HCT116 (cell line): ENCODE measurements at regions not wholly inside any gene's neighbourhood (a gene's known extent, or its start where the extent isn't known, plus 50 kb on each side); places are given as distances from the start of the nearest gene placed in this dataset.

Experiments
- ATAC-seq: fragments of 200-7000 bp; cut with Tn5 transposase; 2 replicates; pipeline ENCODE4 v1.9.1; 2020; ENCODE audit warnings: mild to moderate bottlenecking, moderate library complexity
- BruUV-seq: library from RNA; stranded (reverse); fragments of 400-500 nt; replicated peaks from 2 replicates; lab custom pipeline; 2021; lab: Mats Ljungman, UMichigan
- CTCF ChIA-PET: fragments of 300-600 bp; sonication (Branson Sonifier 250); formaldehyde crosslinking; loops from one replicate; lab custom pipeline; 2021; ENCODE audit warnings: antibody characterized with exemption; lab: Charles Lee
- POLR2A ChIA-PET: fragments of 300-600, 350-600 bp; sonication (Branson Sonifier 250); formaldehyde crosslinking; loops from one replicate; lab custom pipeline; 2021; ENCODE audit warnings: antibody characterized with exemption; lab: Charles Lee
- RAD21 ChIA-PET, 2 experiments: fragments of 300-600 bp; sonication (Branson Sonifier 250); formaldehyde crosslinking; loops; one replicate each; lab custom pipeline; 2023; ENCODE audit warnings: low total read pairs in 2 of 2; ENCODE audit not compliant: uncharacterized antibody in 2 of 2, unreplicated experiment in 2 of 2, low non-redundant PET in 1 of 2; lab: Charles Lee
- DNase-seq: peaks from one replicate; pipeline ENCODE4 v3.0.0-alpha.2; 2010; ENCODE audit warnings: low read depth, low spot score
- H2AFZ ChIP-seq: fragments of 200-600 bp; shearing (Covaris generic), sonication (generic); 2 replicates; pipeline ENCODE4 v1.6.1; 2017; ENCODE audit warnings: low read depth, mixed run types, mixed read lengths, antibody characterized with exemption, low read length; ENCODE audit not compliant: poor library complexity, severe bottlenecking
- H3K27ac ChIP-seq: 2 replicates; pipeline ENCODE4 v1.5.1; 2012; ENCODE audit warnings: low read depth, low read length
- H3K27me3 ChIP-seq: fragments of 200-600 bp; sonication (generic); 2 replicates; pipeline ENCODE4 v1.6.1; 2016; ENCODE audit warnings: mixed run types, low read length, mixed read lengths; ENCODE audit not compliant: insufficient read depth
- H3K36me3 ChIP-seq, 2 experiments: fragments of 200-500 bp in 1 of 2; fragments of 200-600 bp in 1 of 2; sonication (Bioruptor generic) in 1 of 2; sonication (generic) in 1 of 2; 2 replicates each; pipeline versions ENCODE4 v1.5.1 to v1.6.1; 2014 to 2016; ENCODE audit warnings: low read length in 2 of 2, inconsistent platforms in 1 of 2, mixed read lengths in 1 of 2, mixed run types in 1 of 2; ENCODE audit not compliant: insufficient read depth in 2 of 2, control insufficient read depth in 1 of 2
- H3K4me1 ChIP-seq, 2 experiments: fragments of 200-600 bp in 1 of 2; sonication (generic) in 1 of 2; 2 replicates each; pipeline versions ENCODE4 v1.5.1 to v1.6.1; 2012 to 2017; ENCODE audit warnings: low read length in 2 of 2, inconsistent platforms in 1 of 2, mild to moderate bottlenecking in 1 of 2, mixed read lengths in 1 of 2, mixed run types in 1 of 2, moderate library complexity in 1 of 2; ENCODE audit not compliant: insufficient read depth in 2 of 2, control insufficient read depth in 1 of 2
- H3K4me2 ChIP-seq: fragments of 200-600 bp; sonication (generic); 2 replicates; pipeline ENCODE4 v1.6.1; 2017; ENCODE audit warnings: mixed run types, low read length, mixed read lengths
- H3K4me3 ChIP-seq, 2 experiments: fragments of 200-600 bp in 1 of 2; sonication (generic) in 1 of 2; replicated peaks in 1 of 2; 2 replicates each; pipeline ENCODE4 v1.5.1; 2011 to 2016; ENCODE audit warnings: low read length in 2 of 2, control low read depth in 1 of 2, low read depth in 1 of 2, mild to moderate bottlenecking in 1 of 2, mixed read lengths in 1 of 2, mixed run types in 1 of 2
- H3K79me2 ChIP-seq: fragments of 200-600 bp; sonication (generic); 2 replicates; pipeline ENCODE4 v1.6.1; 2017; ENCODE audit warnings: mild to moderate bottlenecking, mixed run types, low read length, moderate library complexity, mixed read lengths; ENCODE audit not compliant: insufficient read depth
- H3K9ac ChIP-seq: fragments of 200-600 bp; sonication (generic); 2 replicates; pipeline ENCODE4 v1.6.1; 2016; ENCODE audit warnings: low read length, mixed read lengths
- H3K9me2 ChIP-seq: fragments of 200-600 bp; sonication (generic), shearing (Covaris generic); 2 replicates; pipeline ENCODE4 v1.6.1; 2017; ENCODE audit warnings: mixed run types, mild to moderate bottlenecking, moderate library complexity; ENCODE audit not compliant: insufficient read depth
- H3K9me3 ChIP-seq, 2 experiments: fragments of 200-500 bp in 1 of 2; fragments of 200-600 bp in 1 of 2; sonication (Bioruptor generic) in 1 of 2; sonication (generic) in 1 of 2; 2 replicates each; pipeline ENCODE4 v1.6.1; 2014 to 2017; ENCODE audit warnings: low read length in 2 of 2, mixed read lengths in 2 of 2, inconsistent platforms in 1 of 2, low read depth in 1 of 2, mild to moderate bottlenecking in 1 of 2, mixed run types in 1 of 2, moderate library complexity in 1 of 2; ENCODE audit not compliant: control insufficient read depth in 1 of 2, insufficient read depth in 1 of 2
- H4K20me1 ChIP-seq: fragments of 200-600 bp; sonication (generic), shearing (Covaris generic); 2 replicates; pipeline ENCODE4 v1.6.1; 2017; ENCODE audit warnings: mixed run types, mild to moderate bottlenecking, moderate library complexity; ENCODE audit not compliant: insufficient read depth
- POLR2A ChIP-seq: IDR thresholded peaks from 2 replicates; pipeline ENCODE4 v1.7.0; 2011; ENCODE audit warnings: borderline replicate concordance; ENCODE audit not compliant: insufficient read depth, insufficient read length; ENCODE audit errors: extremely low read depth
- POLR2AphosphoS5 ChIP-seq: IDR thresholded peaks from 2 replicates; pipeline ENCODE4 v1.6.1; 2011; ENCODE audit warnings: mild to moderate bottlenecking, low read depth, low read length, moderate library complexity
- SIN3A ChIP-seq: IDR thresholded peaks from 2 replicates; pipeline ENCODE4 v1.6.1; 2012; ENCODE audit warnings: low read depth
- SP1 ChIP-seq: IDR thresholded peaks from 2 replicates; pipeline ENCODE4 v1.6.1; 2012; ENCODE audit warnings: low read depth
- YY1 ChIP-seq: IDR thresholded peaks from 2 replicates; pipeline ENCODE4 v1.6.1; 2011; ENCODE audit warnings: low read length, low read depth, moderate library complexity, mild to moderate bottlenecking; ENCODE audit not compliant: insufficient replicate concordance; ENCODE audit errors: extremely low read depth
- ZNF274 ChIP-seq: fragments of 200-500 bp; sonication (Bioruptor generic); IDR thresholded peaks from 2 replicates; pipeline ENCODE4 v1.6.1; 2014; ENCODE audit warnings: mild to moderate bottlenecking, low read depth, low read length, inconsistent platforms
- intact Hi-C: fragments of 100-400 bp; cut with micrococcal nuclease; formaldehyde crosslinking; loops from 2 replicates; pipeline ENCODE4 v1.10.0; 2022
- TF ChIP-seq, protein P1 (sequence below): IDR thresholded peaks from 2 replicates; pipeline ENCODE4 v1.6.1; 2011; ENCODE audit warnings: mild to moderate bottlenecking, low read length, moderate library complexity; ENCODE audit not compliant: insufficient replicate concordance; ENCODE audit errors: extremely low read depth
- TF ChIP-seq, protein P2 (sequence below), 3 experiments: fragments of 200-600 bp in 1 of 3; sonication (generic) in 1 of 3; IDR thresholded peaks in 2 of 3; conservative IDR thresholded peaks in 1 of 3; 2 replicates each; pipeline ENCODE4 v1.5.1; 2012 to 2017; ENCODE audit warnings: low read depth in 2 of 3, low read length in 2 of 3, antibody characterized with exemption in 1 of 3, borderline replicate concordance in 1 of 3, control low read depth in 1 of 3, mild to moderate bottlenecking in 1 of 3, mixed read lengths in 1 of 3, mixed run types in 1 of 3, moderate library complexity in 1 of 3; ENCODE audit not compliant: insufficient read depth in 1 of 3
- TF ChIP-seq, protein P3 (sequence below): IDR thresholded peaks from 2 replicates; pipeline ENCODE4 v1.6.1; 2012; ENCODE audit warnings: low read depth
- TF ChIP-seq, protein P4 (sequence below): IDR thresholded peaks from 2 replicates; pipeline ENCODE4 v1.6.1; 2012

DNA sequence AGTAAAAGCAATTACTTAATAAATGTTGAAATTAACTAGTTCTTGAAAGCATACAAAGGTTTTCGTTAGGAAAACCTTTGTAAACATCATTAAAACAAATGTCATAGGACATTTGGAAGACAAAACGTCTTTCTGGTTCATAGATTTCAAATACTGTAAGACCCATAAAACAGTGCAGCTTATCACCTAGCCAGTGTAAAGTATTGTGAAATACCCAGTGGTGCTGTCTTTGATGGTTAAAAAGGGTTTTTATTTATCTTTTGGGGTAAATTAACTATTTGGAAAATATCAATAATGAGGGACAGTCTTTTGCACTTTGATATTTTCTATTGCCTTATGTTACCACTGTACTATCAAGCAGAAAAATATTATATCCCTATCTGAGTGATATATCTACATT is 120.0 kb upstream of the FAM98A start:
- Histone ChIP-seq H3K9me3 (no peaks in the 10 kb centered on the region), H3K79me2 (no peaks in the 10 kb centered on the region), H3K27ac (no peak overlapping the region), H3K4me1 (no peaks in the 10 kb centered on the region), H3K9me2 (no peaks in the 10 kb centered on the region), H2AFZ (no peak overlapping the region), H3K4me2 (no peak overlapping the region), H3K27me3 (peaks cover 18% of the 10 kb centered on the region), H3K9ac (no peak overlapping the region), H3K4me3 (no peak overlapping the region), H4K20me1 (no peaks in the 10 kb centered on the region), H3K36me3 (no peaks in the 10 kb centered on the region)
- TF ChIP-seq SIN3A = no peak
- TF ChIP-seq, protein P1, sequence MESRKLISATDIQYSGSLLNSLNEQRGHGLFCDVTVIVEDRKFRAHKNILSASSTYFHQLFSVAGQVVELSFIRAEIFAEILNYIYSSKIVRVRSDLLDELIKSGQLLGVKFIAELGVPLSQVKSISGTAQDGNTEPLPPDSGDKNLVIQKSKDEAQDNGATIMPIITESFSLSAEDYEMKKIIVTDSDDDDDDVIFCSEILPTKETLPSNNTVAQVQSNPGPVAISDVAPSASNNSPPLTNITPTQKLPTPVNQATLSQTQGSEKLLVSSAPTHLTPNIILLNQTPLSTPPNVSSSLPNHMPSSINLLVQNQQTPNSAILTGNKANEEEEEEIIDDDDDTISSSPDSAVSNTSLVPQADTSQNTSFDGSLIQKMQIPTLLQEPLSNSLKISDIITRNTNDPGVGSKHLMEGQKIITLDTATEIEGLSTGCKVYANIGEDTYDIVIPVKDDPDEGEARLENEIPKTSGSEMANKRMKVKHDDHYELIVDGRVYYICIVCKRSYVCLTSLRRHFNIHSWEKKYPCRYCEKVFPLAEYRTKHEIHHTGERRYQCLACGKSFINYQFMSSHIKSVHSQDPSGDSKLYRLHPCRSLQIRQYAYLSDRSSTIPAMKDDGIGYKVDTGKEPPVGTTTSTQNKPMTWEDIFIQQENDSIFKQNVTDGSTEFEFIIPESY = no peak
- TF ChIP-seq, protein P2, sequence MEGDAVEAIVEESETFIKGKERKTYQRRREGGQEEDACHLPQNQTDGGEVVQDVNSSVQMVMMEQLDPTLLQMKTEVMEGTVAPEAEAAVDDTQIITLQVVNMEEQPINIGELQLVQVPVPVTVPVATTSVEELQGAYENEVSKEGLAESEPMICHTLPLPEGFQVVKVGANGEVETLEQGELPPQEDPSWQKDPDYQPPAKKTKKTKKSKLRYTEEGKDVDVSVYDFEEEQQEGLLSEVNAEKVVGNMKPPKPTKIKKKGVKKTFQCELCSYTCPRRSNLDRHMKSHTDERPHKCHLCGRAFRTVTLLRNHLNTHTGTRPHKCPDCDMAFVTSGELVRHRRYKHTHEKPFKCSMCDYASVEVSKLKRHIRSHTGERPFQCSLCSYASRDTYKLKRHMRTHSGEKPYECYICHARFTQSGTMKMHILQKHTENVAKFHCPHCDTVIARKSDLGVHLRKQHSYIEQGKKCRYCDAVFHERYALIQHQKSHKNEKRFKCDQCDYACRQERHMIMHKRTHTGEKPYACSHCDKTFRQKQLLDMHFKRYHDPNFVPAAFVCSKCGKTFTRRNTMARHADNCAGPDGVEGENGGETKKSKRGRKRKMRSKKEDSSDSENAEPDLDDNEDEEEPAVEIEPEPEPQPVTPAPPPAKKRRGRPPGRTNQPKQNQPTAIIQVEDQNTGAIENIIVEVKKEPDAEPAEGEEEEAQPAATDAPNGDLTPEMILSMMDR (IDR thresholded peaks at IDR 0.05 in 2 of 3, conservative IDR thresholded peaks at IDR 0.05 in 1 of 3; ENCODE audit: borderline replicate concordance in 1 of 3, insufficient read depth in 1 of 3, low read depth in 2 of 3, low read length in 2 of 3) = no peak
- TF ChIP-seq, protein P3, sequence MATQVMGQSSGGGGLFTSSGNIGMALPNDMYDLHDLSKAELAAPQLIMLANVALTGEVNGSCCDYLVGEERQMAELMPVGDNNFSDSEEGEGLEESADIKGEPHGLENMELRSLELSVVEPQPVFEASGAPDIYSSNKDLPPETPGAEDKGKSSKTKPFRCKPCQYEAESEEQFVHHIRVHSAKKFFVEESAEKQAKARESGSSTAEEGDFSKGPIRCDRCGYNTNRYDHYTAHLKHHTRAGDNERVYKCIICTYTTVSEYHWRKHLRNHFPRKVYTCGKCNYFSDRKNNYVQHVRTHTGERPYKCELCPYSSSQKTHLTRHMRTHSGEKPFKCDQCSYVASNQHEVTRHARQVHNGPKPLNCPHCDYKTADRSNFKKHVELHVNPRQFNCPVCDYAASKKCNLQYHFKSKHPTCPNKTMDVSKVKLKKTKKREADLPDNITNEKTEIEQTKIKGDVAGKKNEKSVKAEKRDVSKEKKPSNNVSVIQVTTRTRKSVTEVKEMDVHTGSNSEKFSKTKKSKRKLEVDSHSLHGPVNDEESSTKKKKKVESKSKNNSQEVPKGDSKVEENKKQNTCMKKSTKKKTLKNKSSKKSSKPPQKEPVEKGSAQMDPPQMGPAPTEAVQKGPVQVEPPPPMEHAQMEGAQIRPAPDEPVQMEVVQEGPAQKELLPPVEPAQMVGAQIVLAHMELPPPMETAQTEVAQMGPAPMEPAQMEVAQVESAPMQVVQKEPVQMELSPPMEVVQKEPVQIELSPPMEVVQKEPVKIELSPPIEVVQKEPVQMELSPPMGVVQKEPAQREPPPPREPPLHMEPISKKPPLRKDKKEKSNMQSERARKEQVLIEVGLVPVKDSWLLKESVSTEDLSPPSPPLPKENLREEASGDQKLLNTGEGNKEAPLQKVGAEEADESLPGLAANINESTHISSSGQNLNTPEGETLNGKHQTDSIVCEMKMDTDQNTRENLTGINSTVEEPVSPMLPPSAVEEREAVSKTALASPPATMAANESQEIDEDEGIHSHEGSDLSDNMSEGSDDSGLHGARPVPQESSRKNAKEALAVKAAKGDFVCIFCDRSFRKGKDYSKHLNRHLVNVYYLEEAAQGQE = no peak
- no peak for TF ChIP-seq POLR2AphosphoS5
- TF ChIP-seq POLR2A = no peak
- TF ChIP-seq, protein P4, sequence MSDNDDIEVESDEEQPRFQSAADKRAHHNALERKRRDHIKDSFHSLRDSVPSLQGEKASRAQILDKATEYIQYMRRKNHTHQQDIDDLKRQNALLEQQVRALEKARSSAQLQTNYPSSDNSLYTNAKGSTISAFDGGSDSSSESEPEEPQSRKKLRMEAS = no peak
- no peak for TF ChIP-seq YY1
- TF ChIP-seq SP1 = no peak
- TF ChIP-seq ZNF274 = no peak
- ATAC-seq = no peak
- no TSS peak for BruUV-seq
- RAD21 ChIA-PET = no interaction called here
- intact Hi-C loops = no loop called here
- CTCF ChIA-PET = no interaction called here
- POLR2A ChIA-PET = no interaction called here
- no peak for DNase-seq
